22Rv1 (cell line): ENCODE measurements at regions not wholly inside any gene's neighbourhood (a gene's known extent, or its start where the extent isn't known, plus 50 kb on each side); places are given as distances from the start of the nearest gene placed in this dataset.

Experiments used
- CTCF ChIP-seq: fragments of 450-650 bp; IDR thresholded peaks from 2 replicates; pipeline ENCODE4 v1.5.1; 2017; ENCODE audit warnings: mild to moderate bottlenecking
- ZFX ChIP-seq: fragments of 450-650 bp; IDR thresholded peaks from 2 replicates; pipeline ENCODE4 v1.6.1; 2017; ENCODE audit warnings: antibody characterized with exemption, borderline replicate concordance

- TF ChIP-seq CTCF (no peak), ZFX (no peak)
These were observed 200.3 kb downstream of the TLE1 start for GRCh38 chr9:81489046-81489445.
